GM19452 (cell line): ENCODE measurements at regions not wholly inside any gene's neighbourhood (a gene's known extent, or its start where the extent isn't known, plus 50 kb on each side); places are given as distances from the start of the nearest gene placed in this dataset.

Experiments used
- ATAC-seq: cut with Tn5 transposase; IDR thresholded peaks from one replicate; pipeline ENCODE4 v1.9.1; 2021; ENCODE audit not compliant: unreplicated experiment

DNA sequence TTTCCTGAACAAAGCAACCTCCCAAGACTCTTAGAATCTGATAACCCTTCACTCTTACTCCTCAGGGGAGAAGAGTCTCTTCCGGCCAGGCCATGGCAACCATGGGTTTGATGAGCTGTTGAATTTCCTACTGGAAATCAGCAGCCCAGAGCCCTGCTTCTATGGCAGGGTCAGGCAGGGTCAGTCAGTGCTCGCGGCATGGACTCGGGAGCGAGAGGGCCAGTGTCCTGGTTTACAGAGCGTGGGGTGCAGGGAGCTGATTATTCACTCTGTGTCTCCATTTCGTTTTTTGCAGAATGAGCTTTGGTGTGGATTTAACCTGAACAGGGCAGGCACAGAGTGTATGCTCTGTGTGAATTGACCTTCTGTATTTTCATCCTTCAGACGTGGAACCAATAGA lies 340.6 kb upstream of the SFSWAP start:
- no peak for ATAC-seq

DNA sequence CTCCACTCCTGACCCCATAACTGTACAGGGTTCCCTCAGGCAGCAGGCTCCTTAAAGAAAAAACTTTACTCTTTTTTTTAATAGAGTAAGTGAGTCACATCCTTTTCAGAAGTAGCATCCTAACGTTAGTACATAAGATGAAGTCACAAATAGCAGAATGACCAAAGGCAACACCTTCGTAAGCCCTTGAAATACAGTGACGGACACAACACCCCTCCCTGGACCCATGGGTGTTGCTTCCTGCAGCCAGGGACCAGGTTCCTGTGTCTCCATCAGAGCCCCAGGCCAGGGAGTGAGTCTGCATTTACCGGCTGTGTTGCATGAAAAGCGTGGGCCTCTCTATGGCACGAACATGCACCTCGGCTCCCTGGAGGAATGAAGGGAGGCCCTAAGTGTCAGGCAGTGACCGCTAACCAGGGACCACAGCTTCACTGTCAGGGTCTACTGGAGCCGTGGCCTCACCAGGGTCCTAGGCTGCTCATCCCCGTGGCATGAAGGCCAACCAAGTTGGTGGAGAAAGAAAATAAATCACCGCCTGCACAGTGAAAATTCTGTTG lies 340.0 kb upstream of the SFSWAP start:
- ATAC-seq, result no peak

DNA sequence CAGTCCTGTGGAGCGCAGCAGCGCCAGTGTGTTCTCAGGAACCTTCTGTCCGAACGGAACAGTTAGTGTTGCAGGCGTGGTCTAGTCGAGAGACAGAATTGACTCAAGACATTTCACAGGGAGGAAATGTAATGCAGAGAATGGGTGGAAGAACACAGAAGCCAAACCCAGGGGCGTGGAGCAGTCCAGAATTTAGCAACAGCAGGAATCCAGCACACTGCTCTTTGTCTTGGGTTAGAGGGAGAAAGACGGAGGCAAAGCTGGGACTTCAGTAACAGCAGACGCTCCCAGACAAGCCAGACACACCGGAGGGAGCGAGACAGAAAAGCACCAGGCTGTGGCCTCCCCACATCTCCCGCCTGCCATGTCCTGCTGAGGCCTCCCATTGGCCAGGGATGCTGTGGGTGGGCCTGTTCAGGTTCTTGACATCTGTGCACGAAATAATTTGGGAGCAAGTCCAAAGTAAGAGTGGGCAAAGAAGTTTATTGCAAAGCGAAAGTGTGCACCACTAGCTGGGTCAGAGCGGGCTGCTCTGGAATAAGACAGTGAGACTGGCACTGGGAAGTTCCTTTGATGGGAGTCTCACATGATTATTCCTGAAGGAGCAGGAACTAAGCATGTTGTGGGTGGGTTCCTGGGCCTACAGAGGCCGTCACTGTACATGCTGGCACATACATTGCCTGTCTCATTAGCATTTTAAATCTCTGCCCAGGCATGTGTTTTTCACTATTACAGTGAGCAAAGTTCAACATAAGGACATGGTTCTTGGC lies 339.3 kb upstream of the SFSWAP start:
- ATAC-seq, result no peak

DNA sequence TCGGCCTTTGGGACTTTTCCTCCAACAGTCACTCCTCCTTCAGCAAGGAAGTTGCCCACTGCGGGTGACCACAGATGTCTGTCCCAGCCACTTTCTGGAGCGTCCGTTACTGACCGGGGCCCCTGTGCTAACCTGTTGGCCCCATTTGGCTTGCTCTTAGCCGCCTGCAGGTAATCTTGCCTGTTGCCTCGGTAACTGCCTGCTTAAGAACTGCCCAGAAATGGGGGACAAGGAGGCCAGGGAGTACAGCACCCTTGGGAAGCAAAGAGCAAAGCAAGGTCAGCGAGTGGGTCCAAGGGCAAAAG lies 338.8 kb upstream of the SFSWAP start:
- no peak for ATAC-seq

DNA sequence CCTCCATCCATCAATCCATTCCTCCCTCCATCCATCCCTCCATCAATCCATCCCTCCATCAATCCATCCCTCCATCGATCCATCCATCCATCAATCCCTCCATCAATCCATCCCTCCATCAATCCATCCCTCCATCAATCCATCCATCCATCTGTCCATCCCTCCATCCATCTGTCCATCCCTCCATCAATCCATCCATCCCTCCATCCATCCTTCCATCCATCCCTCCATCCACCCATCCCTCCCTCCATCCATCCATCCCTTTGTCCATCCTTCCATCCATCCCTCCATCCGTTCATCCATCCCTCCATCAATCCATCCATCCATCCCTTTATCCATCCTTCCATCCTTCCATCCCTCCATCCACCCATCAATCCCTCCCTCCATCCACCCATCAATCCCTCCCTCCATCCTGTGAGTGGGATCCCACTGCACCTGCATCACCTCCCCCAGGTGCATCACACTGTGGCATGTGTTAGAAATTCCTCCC lies 338.1 kb upstream of the SFSWAP start:
- ATAC-seq, result no peak

DNA sequence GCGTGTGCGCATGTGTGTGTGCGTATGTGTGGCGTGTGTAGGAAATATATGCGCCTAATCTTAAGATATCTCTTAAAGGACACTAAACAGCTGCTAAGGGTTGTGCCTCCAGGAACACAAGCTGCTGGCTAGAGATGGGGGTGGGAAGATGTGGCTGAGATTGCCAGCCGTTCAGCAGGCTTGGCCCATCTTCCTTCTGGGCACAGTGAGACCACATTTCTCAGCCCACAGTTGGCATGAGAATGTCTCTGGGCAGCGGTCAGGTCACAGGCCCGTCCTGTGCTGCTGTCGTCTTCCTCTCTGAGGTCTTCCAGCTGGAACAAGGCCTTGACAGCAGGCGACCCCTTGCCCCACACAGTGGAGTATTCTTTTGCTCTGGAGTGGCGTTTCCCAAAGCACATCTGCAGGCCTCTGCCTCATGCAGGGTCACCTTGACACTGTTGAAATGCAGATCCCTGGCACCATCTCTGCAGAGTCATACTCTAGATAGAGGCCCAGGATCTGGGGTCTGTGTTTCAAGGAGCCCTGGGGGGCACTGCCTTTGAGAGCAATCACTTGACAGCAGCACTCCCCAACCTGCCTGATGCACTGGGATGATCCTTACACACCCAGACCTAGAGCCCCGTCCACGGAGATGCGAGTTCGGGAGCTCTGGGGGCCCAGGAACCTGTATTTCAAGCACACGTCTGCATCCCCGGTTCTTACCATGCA lies 335.5 kb upstream of the SFSWAP start:
- no peak for ATAC-seq

DNA sequence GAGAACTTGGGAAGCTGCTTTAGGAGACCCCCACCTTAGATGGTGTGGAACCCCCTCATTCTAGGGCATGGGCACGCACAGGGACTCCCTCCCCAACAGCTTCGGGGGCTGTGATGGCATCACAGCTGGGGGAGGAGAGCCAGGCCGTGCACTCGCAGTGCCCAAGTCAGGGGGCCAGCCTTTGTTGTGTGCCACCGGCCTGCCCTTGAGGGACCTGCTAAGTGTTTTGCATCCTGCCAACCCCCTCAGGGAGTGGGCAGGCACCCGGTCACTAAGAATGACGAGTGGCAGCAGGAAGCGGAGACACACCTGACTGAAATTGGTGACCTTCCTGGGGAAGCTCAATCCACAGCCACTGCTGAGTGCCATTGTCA lies 334.9 kb upstream of the SFSWAP start:
- no peak for ATAC-seq

DNA sequence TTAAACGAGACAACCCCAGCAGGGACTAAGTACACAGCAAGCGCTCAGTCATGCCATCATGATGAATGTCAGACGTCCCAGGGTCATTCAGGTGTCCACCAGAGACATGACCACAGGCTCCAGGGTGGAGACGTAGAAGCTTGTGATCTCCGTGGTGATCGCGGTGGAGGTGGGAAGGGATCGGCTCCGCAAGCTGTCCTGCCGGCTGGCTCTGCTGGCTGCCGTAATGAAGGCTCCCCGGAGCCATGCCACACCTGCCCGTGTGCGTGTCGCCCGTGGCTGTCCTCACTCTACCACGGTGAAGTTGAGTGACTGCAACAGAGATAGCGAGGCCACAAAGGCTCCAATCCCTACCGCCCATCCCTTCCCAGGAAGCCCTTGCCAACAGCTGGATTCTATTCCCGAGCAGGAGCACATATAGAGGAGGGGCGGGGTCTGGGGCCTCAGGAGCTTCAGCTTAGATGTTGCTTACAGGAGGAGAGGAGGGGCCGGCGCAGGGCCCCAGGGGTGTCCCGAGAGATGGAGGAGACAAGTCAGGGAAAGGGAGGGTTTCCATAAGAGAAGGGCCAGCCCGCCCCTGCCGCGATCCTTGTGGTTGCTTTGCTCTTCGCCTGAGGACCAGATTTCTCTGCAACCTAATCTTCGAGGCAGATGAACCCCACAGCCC lies 332.6 kb upstream of the SFSWAP start:
- ATAC-seq, result no peak

DNA sequence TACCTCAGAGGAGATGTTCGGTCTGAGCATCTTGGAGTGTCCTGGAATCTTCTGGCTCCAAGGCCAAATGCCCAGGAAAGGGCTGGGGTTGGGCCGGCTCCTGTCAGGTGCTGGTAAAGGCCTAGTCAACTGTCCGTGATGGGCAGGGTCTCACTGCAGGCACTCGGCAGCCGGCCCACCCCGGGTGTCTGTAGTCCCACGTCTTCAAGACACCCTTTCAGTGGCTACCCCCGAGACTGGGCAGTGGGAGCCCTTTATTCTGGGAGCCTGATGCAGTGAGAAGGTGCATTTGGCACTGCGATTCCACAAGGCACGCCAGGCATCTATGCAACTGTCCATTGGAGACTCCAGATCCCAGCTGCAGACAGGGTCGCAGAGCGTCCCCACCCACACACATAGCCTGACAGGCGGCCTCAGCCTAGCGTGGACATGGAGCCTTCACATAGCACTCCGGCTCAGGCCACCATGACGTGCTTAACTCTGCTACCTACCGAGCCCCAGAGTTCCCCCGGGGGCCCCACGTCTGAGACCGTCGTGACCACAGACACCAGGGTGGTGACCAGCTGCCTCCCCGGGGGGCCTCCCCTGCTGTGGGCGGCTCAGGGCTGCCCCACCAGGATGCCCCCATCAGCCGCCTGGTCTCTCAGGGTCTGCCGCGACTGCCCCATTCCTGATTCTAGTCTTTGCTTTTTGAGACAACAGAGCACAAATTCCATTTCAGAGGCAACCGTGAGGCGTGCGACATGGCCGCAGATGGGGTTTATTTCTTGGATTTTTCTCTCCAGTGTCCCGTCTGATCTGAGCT lies 331.8 kb upstream of the SFSWAP start:
- no peak for ATAC-seq

DNA sequence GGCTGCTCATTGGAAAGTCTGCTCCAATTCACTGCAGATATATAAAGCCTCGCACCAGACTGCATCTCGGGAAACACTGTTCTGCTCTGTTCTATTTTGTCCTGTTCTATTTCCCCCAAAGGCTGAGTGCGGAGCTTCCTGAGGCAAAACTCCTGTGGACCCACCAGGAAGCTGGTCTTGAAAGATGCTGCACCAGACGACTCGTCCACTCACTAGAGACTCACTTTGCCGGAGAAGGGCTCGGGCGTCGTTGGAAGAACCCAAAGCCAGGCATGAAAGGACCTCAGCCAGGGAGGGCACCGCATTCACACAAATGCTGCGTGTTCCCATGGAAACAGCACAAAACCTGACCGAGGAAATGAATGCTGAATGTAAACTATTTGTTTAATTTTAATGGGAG lies 331.2 kb upstream of the SFSWAP start:
- no peak for ATAC-seq

DNA sequence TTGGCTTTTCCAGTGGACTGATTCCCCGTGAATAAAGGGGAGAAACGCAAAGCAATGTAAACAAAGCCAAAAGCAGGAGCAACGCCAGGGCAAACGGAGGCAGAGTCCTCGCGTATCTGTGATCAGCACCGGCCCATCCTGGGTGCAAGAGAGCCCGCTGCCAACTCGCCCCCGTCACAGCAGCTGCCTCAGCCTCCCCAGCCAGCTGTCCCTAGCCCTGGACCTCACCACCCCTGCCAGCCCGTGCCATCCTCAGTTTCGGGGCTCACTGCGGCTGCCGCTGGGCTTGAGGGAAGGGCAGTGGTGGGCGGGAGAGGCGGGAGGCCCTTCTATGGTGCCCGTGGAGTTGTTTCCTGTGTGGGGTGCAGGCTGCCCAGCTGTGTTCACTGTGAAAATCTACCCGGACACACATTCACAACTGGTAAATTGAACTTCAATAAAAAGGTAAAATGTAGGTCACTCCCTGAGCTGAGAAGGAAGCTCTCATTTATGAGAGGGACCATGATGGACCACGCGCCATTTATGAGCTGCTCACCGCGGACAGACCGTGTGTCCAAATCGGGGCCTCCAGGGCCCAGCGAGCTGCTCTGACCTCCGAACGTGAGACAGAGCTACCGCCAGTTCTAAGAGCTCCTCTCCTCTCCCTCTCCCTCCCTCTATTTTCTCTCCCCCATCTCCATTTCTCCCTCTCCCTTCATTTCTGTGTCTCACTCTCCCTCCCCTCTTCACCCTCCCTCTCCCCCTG lies 330.5 kb upstream of the SFSWAP start:
- no peak for ATAC-seq

DNA sequence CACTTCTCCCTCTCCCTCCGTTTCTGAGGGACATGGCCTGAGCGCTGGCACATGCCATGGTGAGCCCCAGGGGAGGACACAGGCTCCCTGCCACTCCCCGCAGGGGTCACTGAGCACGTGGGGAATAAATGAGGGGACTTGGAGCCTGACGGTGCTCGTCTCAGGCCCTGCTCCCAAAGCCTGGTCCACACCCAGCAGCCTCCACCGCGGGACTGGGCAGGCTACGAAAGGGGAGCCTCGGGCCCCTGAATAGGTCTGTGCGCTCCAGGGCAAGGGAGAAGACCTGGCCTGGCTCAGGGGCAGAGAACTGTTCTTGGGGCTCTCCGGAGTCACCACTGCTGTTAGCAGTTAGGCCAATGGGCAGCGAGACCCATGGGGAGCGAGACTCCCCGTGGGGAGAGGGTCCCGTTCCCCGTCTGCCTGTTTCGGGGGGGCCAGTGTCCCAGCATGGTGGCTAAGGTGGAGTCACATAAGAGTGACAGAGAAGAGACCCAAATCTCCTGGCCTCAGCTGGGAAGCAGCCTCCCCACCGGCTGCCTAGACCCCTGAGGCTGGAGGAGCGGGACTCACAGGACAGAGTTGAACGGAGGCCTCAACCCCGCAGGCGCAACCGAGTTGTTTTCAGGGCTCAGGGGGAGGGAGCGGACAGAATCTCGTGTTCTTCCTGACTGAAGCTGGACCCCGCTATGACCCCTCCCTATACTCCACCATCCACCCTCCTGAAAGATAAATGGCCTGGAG lies 329.8 kb upstream of the SFSWAP start:
- no peak for ATAC-seq

DNA sequence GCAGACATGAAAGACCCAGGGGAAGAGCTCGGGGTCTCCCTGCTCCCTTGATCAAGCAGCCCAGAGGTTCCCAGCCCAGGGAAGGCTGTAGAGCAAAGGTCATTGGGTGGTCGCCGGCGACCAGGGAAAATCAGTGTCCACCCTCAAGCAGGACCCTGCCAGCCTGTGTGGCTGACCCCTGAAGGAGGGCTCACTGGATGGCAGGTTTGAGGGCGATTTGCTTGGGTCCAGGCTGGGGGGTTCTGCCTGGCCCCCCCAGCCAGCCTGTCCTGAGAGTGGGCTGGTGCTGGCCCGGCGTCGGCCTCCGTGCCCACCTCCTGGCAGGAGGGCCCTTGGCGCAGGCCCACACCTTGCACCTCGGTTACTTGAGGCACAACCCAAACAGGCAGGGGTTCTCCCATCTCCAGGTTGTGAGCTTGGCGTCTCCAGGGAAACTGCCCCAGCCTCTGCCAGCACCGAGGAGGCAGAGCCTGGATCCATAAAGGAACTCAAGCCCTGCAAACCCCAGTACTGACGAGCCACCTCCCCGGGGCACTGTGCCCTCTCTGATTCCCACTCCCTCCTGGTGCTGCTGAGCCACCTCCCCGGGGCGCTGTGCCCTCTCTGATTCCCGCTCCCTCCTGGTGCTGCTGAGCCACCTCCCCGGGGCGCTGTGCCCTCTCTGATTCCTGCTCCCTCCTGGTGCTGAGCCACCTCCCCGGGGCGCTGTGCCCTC lies 329.0 kb upstream of the SFSWAP start:
- ATAC-seq, result no peak

DNA sequence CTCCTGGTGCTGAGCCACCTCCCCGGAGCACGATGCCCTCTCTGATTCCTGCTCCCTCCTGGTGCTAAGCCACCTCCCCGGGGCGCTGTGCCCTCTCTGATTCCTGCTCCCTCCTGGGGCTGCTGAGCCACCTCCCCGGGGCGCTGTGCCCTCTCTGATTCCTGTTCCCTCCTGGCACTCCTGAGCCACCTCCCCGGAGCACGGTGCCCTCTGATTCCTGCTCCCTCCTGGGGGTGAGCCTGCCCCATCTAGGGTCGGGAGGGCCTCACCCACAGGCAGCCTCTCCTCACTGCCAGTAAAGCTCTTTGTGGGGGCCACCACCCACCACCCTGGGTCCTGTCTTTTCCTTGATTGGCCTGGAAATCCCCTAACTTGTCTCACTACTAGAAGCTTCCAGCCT lies 327.6 kb upstream of the SFSWAP start:
- ATAC-seq, result no peak

DNA sequence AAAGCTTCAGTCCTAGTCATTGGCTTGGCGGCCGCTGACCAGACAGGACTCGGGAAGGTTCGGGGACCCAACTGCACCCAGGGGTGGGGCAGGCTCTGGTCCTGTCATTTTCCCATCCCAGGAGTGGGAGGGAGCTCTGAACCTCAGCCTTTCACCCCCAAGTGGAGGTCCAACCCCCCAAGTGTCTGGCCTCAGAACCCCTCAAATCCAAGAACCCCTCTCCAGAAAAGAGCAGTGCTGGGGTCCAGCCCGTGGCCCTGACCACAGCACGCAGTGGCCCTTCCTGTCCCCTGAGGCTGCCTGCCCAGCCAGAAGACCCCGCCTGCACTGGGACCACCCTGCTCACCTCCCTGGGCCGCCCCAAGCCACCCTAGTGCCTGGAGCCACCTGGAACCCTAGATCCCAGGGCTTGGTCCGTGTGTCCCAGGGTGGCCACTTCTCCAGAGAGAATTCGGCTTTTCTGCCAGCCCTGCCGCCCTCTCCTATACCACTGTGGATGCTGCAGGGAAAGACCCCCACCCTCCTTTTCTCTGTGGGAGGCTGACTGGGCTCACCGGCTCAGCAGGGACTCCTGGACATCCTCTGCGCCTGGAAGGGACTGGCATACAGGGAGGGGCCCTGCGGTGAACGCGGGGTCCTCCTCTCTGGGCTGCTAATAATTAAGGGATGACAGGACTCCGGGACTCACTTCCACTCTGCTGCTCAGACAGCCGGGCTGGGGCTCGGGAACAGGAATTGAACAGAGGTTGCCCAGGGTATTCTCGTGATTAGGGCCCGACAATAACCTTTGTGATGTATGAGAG lies 326.9 kb upstream of the SFSWAP start:
- ATAC-seq, result no peak

DNA sequence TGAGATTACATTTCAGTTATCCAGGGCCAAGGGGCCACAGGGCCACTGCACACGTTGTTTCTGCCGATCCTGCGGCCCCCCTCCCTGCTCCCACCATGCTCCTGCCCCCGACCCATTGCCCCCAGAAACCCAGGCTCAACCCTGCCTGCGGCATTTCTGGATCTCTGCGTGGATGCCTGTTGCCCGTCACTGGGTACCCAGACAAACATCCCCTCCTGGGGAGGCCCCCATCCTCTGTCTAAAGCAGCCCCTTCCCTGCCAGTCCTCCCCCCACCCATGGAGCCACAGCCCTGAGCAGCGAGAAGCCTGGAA lies 326.4 kb upstream of the SFSWAP start:
- ATAC-seq, result no peak

DNA sequence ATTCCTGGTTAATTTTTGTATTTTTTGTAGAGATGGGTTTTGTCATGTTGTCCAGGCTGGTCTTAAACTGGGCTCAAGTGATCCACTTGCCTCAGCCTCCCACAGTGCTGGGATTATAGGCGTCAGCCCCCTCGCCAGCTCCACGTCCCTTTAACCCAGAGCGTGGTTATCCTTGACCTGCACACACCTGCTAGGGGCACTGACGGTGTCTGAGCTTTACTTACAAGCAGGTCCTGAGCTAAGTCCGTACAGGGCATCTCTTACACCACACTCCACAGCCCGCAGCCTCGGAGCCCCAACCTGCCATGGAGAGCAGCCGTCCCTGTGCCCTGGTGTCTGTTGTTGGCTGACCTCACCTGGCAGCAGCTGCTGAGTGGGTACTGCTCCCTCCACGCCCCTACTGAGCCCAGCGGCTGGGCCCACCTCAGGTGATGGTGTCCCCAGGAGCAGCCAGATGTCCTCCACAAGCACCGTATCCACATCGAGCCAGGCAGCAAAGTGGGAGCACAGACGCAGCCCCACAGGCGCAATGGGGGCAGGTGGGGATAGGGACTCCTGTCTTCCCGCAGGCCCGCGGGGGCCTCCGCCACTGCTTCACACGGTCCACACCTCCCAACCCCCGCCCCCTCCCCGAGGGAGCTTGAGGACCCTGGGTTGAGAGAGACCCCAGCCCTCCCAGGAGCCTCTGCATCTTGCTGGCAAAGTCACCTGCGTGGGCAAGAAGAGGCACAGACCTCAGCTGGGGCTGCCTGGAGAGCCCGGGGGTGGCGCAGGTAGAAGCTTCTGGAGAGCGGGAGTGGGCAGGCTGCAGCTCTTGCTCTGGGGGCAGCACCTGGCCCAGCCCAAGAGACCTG lies 325.4 kb upstream of the SFSWAP start:
- no peak for ATAC-seq

DNA sequence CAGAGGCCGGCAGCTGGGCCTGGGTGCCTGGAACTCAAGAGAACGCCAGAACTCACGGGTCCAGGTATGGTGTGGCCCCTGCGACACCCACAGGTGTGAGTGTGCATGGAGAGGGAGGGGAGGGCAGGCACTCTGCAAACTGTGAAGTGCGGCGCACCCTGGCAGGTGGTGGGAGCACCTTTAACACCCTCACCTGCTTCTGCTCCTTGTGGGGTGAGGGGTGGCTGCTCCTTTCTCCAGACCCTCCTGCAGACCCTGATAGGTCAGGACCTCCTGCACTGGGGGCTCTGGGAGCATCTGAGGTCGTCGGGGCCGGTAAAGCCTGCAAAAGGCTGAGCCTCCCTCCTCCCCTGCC lies 324.7 kb upstream of the SFSWAP start:
- ATAC-seq, result no peak
